Stimulated activated CD4-positive, alpha-beta T cell treated with anti-CD3 and anti-CD28 coated beads, Interleukin-12 subunit alpha, Interleukin-12 subunit beta, amount 100 ng/mL, for 4 hours (primary cell): ENCODE measurements at regions not wholly inside any gene's neighbourhood (a gene's known extent, or its start where the extent isn't known, plus 50 kb on each side); places are given as distances from the start of the nearest gene placed in this dataset.
"Not testable (repeated sequence)": the region's sequence is repeated elsewhere in the genome, so short reads cannot be mapped to it uniquely, and the experiment has no call there.

Experiments used
- DNase-seq: peaks from one replicate; pipeline ENCODE4 v3.0.0-alpha.2; 2020

- no peak for DNase-seq
Measured at GRCh38 chr6:14406614-14407331, 289.2 kb downstream of the CD83 start.

GRCh38 chr6:14408446-14408845, 290.9 kb downstream of the CD83 start:
- DNase-seq: no peak

GRCh38 chr6:14412026-14412425, 294.5 kb downstream of the CD83 start:
- DNase-seq: no peak

- DNase-seq: no peak
Measured at GRCh38 chr6:14415452-14415851, 297.9 kb downstream of the CD83 start.

GRCh38 chr6:14417377-14417776, 299.8 kb downstream of the CD83 start:
- DNase-seq: no peak

- DNase-seq: not testable (repeated sequence)
Measured at GRCh38 chr6:14419224-14419623, 301.7 kb downstream of the CD83 start.

GRCh38 chr6:14422061-14422460, 304.5 kb downstream of the CD83 start:
- no peak for DNase-seq

- no peak for DNase-seq
Measured at GRCh38 chr6:14422917-14423316, 305.3 kb downstream of the CD83 start.

GRCh38 chr6:14423330-14423729, 305.8 kb downstream of the CD83 start:
- no peak for DNase-seq

- DNase-seq: no peak
Measured at GRCh38 chr6:14423955-14424354, 306.4 kb downstream of the CD83 start.

- DNase-seq: no peak
Measured at GRCh38 chr6:14425805-14426204, 308.2 kb downstream of the CD83 start.

- DNase-seq: no peak
Measured at GRCh38 chr6:14426281-14426680, 308.7 kb downstream of the CD83 start.

- no peak for DNase-seq
Measured at GRCh38 chr6:14428269-14428668, 310.7 kb downstream of the CD83 start.

- DNase-seq: no peak
Measured at GRCh38 chr6:14429396-14429795, 311.8 kb downstream of the CD83 start.

GRCh38 chr6:14430218-14430617, 312.6 kb downstream of the CD83 start:
- no peak for DNase-seq

GRCh38 chr6:14431385-14432330, 314.1 kb downstream of the CD83 start:
- DNase-seq: no peak

GRCh38 chr6:14434916-14435690, 317.5 kb downstream of the CD83 start:
- DNase-seq: no peak

- DNase-seq: no peak
Measured at GRCh38 chr6:14436592-14437132, 319.1 kb downstream of the CD83 start.

- no peak for DNase-seq
Measured at GRCh38 chr6:14439419-14439818, 321.8 kb downstream of the CD83 start.

- DNase-seq: no peak
Measured at GRCh38 chr6:14440215-14440910, 322.8 kb downstream of the CD83 start.

- DNase-seq: no peak
Measured at GRCh38 chr6:14440940-14441781, 323.6 kb downstream of the CD83 start.
